Activated CD8-positive, alpha-beta T cell treated with anti-CD3 and anti-CD28 coated beads, Interleukin-2, amount 10 ng/mL, durations not matched to agents 7 days and 5 days (primary cell): ENCODE measurements at regions not wholly inside any gene's neighbourhood (a gene's known extent, or its start where the extent isn't known, plus 50 kb on each side); places are given as distances from the start of the nearest gene placed in this dataset.

Source experiments
- ATAC-seq: fragments of 150-1000 bp; cut with Tn5 transposase; one replicate; pipeline ENCODE4 v1.10.0; 2021; ENCODE audit warnings: moderate library complexity
- CTCF ChIA-PET: fragments of 350-600 bp; sonication (Branson Sonifier 250); formaldehyde crosslinking; loops from one replicate; lab custom pipeline; 2021; ENCODE audit warnings: antibody characterized with exemption; lab: Charles Lee
- POLR2A ChIA-PET: fragments of 350-600 bp; sonication (Branson Sonifier 250); formaldehyde crosslinking; loops from one replicate; lab custom pipeline; 2021; ENCODE audit warnings: antibody characterized with exemption; lab: Charles Lee
- DNase-seq: peaks from one replicate; pipeline ENCODE4 v3.0.0-alpha.2; 2020
- H3K27ac Mint-ChIP-seq: one replicate; pipeline ENCODE4 v1.8.0; 2021; ENCODE audit warnings: mild to moderate bottlenecking, mixed read lengths
- H3K27me3 Mint-ChIP-seq: one replicate; pipeline ENCODE4 v1.8.0; 2021; ENCODE audit warnings: low read depth, mixed read lengths
- H3K36me3 Mint-ChIP-seq: one replicate; pipeline ENCODE4 v1.8.0; 2021; ENCODE audit warnings: low read depth, mixed read lengths
- H3K4me1 Mint-ChIP-seq: one replicate; pipeline ENCODE4 v1.8.0; 2021; ENCODE audit warnings: low read depth, mixed read lengths
- H3K4me3 Mint-ChIP-seq: one replicate; pipeline ENCODE4 v1.8.0; 2021; ENCODE audit warnings: mild to moderate bottlenecking, mixed read lengths
- H3K9me3 Mint-ChIP-seq: one replicate; pipeline ENCODE4 v1.8.0; 2022; ENCODE audit warnings: mixed read lengths; ENCODE audit not compliant: insufficient read depth

- H3K27ac Mint-ChIP-seq = no peak overlapping the region
- H3K36me3 Mint-ChIP-seq = no peaks in the 10 kb centered on the region
- H3K4me1 Mint-ChIP-seq = no peaks in the 10 kb centered on the region
- ATAC-seq (no peak), DNase-seq (no peak)
- no peaks in the 10 kb centered on the region for H3K9me3 Mint-ChIP-seq
- ChIA-PET CTCF (no interaction called here), POLR2A (no interaction called here)
- peaks cover 11% of the 10 kb centered on the region for H3K27me3 Mint-ChIP-seq
- no peak overlapping the region for H3K4me3 Mint-ChIP-seq
These were observed 409.4 kb upstream of the B3GAT1 start for GRCh38 chr11:134821422-134821821.

- Mint-ChIP-seq H3K27me3 (peaks cover 11% of the 10 kb centered on the region), H3K4me3 (no peak overlapping the region), H3K27ac (no peak overlapping the region), H3K9me3 (no peaks in the 10 kb centered on the region), H3K36me3 (no peaks in the 10 kb centered on the region), H3K4me1 (no peaks in the 10 kb centered on the region)
- ChIA-PET CTCF (no interaction called here), POLR2A (no interaction called here)
- DNase-seq (no peak), ATAC-seq (no peak)
These were observed 407.0 kb upstream of the B3GAT1 start for GRCh38 chr11:134819041-134819440.

DNA sequence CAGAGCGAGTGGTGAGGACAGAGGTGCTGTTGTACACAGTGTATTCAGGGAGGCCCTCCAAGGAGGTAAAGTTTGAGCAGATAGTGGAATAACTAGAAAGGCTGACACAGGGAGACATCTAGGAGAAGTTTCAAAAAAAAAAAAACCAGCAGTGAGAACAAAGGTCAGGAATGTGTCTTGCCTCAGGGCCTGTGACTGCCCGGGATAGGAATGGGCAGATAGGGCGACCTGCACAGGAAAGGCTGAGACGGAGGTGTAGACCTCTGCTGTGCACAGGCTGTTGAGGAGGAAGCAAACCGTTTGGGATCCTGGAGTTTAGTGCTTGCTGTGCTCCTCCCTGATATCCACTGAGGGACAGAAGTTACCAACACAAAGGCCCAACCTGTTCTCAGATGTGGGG, 406.5 kb upstream of the B3GAT1 start:
- CTCF ChIA-PET = no interaction called here
- peaks cover 11% of the 10 kb centered on the region for H3K27me3 Mint-ChIP-seq
- no peaks in the 10 kb centered on the region for H3K9me3 Mint-ChIP-seq
- H3K27ac Mint-ChIP-seq = no peak overlapping the region
- H3K36me3 Mint-ChIP-seq = no peaks in the 10 kb centered on the region
- POLR2A ChIA-PET = no interaction called here
- H3K4me3 Mint-ChIP-seq = no peak overlapping the region
- ATAC-seq (no peak), DNase-seq (no peak)
- no peaks in the 10 kb centered on the region for H3K4me1 Mint-ChIP-seq

GRCh38 chr11:134815404-134815803, 403.4 kb upstream of the B3GAT1 start:
- no peak for ATAC-seq
- Mint-ChIP-seq H3K27ac (no peak overlapping the region), H3K4me1 (no peaks in the 10 kb centered on the region), H3K4me3 (no peak overlapping the region), H3K27me3 (peaks cover 11% of the 10 kb centered on the region), H3K9me3 (no peaks in the 10 kb centered on the region), H3K36me3 (no peaks in the 10 kb centered on the region)
- ChIA-PET POLR2A (no interaction called here), CTCF (no interaction called here)
- DNase-seq = no peak

GRCh38 chr11:134807997-134808396, 396.0 kb upstream of the B3GAT1 start:
- DNase-seq = no peak
- CTCF ChIA-PET = no interaction called here
- POLR2A ChIA-PET = no interaction called here
- no peak overlapping the region for H3K4me3 Mint-ChIP-seq
- no peaks in the 10 kb centered on the region for H3K4me1 Mint-ChIP-seq
- no peak for ATAC-seq
- H3K27me3 Mint-ChIP-seq = peaks cover 8% of the 10 kb centered on the region
- no peaks in the 10 kb centered on the region for H3K9me3 Mint-ChIP-seq
- H3K36me3 Mint-ChIP-seq = no peaks in the 10 kb centered on the region
- H3K27ac Mint-ChIP-seq = no peak overlapping the region

GRCh38 chr11:134802598-134802997, 390.6 kb upstream of the B3GAT1 start:
- Mint-ChIP-seq H3K36me3 (no peaks in the 10 kb centered on the region), H3K27ac (no peak overlapping the region), H3K9me3 (no peaks in the 10 kb centered on the region), H3K4me1 (no peaks in the 10 kb centered on the region), H3K4me3 (no peak overlapping the region), H3K27me3 (peaks cover 17% of the 10 kb centered on the region)
- POLR2A ChIA-PET = no interaction called here
- no peak for ATAC-seq
- DNase-seq = no peak
- CTCF ChIA-PET = no interaction called here

DNA sequence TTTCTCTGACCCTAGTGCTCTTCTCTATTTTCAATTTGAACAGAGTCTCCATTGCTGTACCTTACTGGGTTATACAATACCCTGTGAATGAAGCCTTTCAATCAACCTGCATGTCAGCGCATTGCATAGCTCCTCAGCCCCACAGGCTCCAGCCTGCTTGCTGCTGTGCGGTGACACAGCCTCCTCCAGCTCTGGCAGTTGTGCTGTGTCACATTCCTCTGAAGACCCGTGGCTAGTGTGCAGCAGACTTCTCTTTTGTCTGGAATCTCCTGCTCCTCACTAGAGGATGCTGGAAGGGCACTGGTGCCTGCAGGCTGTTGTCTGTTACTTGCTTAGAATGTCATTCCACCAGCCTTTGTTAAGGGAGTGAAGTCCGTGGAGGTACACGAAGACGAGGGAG, 390.1 kb upstream of the B3GAT1 start:
- H3K9me3 Mint-ChIP-seq = no peaks in the 10 kb centered on the region
- DNase-seq (no peak), ATAC-seq (no peak)
- POLR2A ChIA-PET = no interaction called here
- CTCF ChIA-PET = no interaction called here
- H3K27ac Mint-ChIP-seq = no peak overlapping the region
- no peak overlapping the region for H3K4me3 Mint-ChIP-seq
- no peaks in the 10 kb centered on the region for H3K4me1 Mint-ChIP-seq
- H3K36me3 Mint-ChIP-seq = no peaks in the 10 kb centered on the region
- H3K27me3 Mint-ChIP-seq = peaks cover 17% of the 10 kb centered on the region

GRCh38 chr11:134801570-134801969, 389.5 kb upstream of the B3GAT1 start:
- ATAC-seq (no peak), DNase-seq (no peak)
- ChIA-PET POLR2A (no interaction called here), CTCF (no interaction called here)
- H3K36me3 Mint-ChIP-seq = no peaks in the 10 kb centered on the region
- H3K4me3 Mint-ChIP-seq = no peak overlapping the region
- H3K27ac Mint-ChIP-seq = no peak overlapping the region
- no peaks in the 10 kb centered on the region for H3K4me1 Mint-ChIP-seq
- no peaks in the 10 kb centered on the region for H3K9me3 Mint-ChIP-seq
- peaks cover 15% of the 10 kb centered on the region for H3K27me3 Mint-ChIP-seq

GRCh38 chr11:134800826-134801225, 388.8 kb upstream of the B3GAT1 start:
- H3K27ac Mint-ChIP-seq = no peak overlapping the region
- no peaks in the 10 kb centered on the region for H3K9me3 Mint-ChIP-seq
- H3K4me3 Mint-ChIP-seq = no peak overlapping the region
- CTCF ChIA-PET = no interaction called here
- DNase-seq (no peak), ATAC-seq (no peak)
- peaks cover 15% of the 10 kb centered on the region for H3K27me3 Mint-ChIP-seq
- POLR2A ChIA-PET = no interaction called here
- no peaks in the 10 kb centered on the region for H3K4me1 Mint-ChIP-seq
- H3K36me3 Mint-ChIP-seq = no peaks in the 10 kb centered on the region

GRCh38 chr11:134800130-134800529, 388.1 kb upstream of the B3GAT1 start:
- ChIA-PET CTCF (no interaction called here), POLR2A (no interaction called here)
- H3K27me3 Mint-ChIP-seq = peaks cover 15% of the 10 kb centered on the region
- H3K9me3 Mint-ChIP-seq = no peaks in the 10 kb centered on the region
- H3K36me3 Mint-ChIP-seq = no peaks in the 10 kb centered on the region
- no peaks in the 10 kb centered on the region for H3K4me1 Mint-ChIP-seq
- DNase-seq (no peak), ATAC-seq (no peak)
- no peak overlapping the region for H3K27ac Mint-ChIP-seq
- H3K4me3 Mint-ChIP-seq = no peak overlapping the region

GRCh38 chr11:134799386-134799785, 387.3 kb upstream of the B3GAT1 start:
- ATAC-seq (no peak), DNase-seq (no peak)
- ChIA-PET POLR2A (no interaction called here), CTCF (no interaction called here)
- H3K4me3 Mint-ChIP-seq = no peak overlapping the region
- H3K27ac Mint-ChIP-seq = no peak overlapping the region
- H3K9me3 Mint-ChIP-seq = no peaks in the 10 kb centered on the region
- peaks cover 12% of the 10 kb centered on the region for H3K27me3 Mint-ChIP-seq
- no peaks in the 10 kb centered on the region for H3K36me3 Mint-ChIP-seq
- no peaks in the 10 kb centered on the region for H3K4me1 Mint-ChIP-seq

DNA sequence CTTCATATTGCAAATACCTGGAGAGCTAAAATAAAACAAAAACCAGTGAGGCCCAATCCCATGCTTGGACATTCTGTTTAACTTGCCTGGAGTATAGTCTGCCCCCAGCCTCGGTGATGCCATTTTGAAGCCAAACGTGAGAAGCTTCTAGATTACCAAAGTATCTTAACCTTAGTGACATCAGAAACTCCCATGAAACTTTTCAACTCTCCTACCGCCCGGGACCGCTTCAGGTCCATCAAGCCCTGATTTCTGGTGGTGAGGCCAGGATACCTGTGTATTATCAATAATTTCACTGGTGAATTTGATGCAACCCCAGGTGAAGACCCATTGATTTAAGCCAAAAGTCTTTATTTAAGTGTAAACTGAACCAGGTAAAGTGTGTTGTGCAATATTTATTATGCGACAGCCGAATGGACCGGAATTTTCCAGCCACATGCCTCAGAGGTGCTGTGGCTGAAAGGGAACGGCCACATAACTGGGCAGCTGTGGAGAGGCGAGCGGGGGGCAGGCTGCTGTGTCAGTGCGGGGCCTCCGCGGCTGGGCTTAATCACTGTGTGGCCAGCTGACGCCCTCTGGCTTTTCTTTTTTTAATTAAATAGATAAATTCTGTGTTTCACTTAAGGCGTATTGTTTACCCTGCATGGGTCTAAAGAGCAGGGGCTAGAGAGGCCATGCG, 385.5 kb upstream of the B3GAT1 start:
- H3K27me3 Mint-ChIP-seq = peaks cover 7% of the 10 kb centered on the region
- CTCF ChIA-PET = no interaction called here

DNA sequence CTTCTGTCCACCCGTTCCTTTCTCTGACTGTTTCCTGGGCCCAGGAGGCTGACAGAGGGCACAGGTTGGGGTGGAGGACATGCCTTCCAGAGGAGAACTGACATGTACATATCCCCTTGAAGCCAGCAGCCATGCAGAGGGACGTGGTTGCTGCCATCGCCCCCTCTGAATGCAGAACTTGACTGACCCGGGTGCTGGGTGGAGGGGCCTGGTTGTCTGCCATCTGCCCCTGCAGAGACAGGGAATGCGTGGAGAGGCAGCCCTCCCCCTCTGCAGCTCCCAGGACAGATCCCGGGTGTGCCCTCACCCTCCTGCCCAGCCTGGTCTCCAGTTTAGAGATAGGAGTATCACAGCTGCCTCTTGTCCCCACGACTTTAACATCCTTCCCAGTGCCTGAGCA, 383.0 kb upstream of the B3GAT1 start:
- ChIA-PET CTCF (no interaction called here), POLR2A (no interaction called here)
- ATAC-seq = no peak
- Mint-ChIP-seq H3K9me3 (no peaks in the 10 kb centered on the region), H3K27me3 (peaks cover 2% of the 10 kb centered on the region), H3K4me1 (no peaks in the 10 kb centered on the region), H3K27ac (no peak overlapping the region), H3K4me3 (no peak overlapping the region), H3K36me3 (no peaks in the 10 kb centered on the region)
- no peak for DNase-seq

More for the DNA sequence above, 385.5 kb upstream of the B3GAT1 start:
- DNase-seq (no peak), ATAC-seq (no peak)
- H3K4me3 Mint-ChIP-seq = no peak overlapping the region
- H3K9me3 Mint-ChIP-seq = no peaks in the 10 kb centered on the region
- H3K4me1 Mint-ChIP-seq = no peaks in the 10 kb centered on the region
- no peaks in the 10 kb centered on the region for H3K36me3 Mint-ChIP-seq
- H3K27ac Mint-ChIP-seq = no peak overlapping the region
- POLR2A ChIA-PET = no interaction called here
